Breast epithelium (tissue), 3 donors: ENCODE measurements at regions not wholly inside any gene's neighbourhood (a gene's known extent, or its start where the extent isn't known, plus 50 kb on each side); places are given as distances from the start of the nearest gene placed in this dataset.

Experiments
- POLR2A ChIP-seq: fragments of 450-650 bp; IDR thresholded peaks from one replicate; pipeline ENCODE4 v1.6.1; 2016; ENCODE audit warnings: antibody characterized with exemption, mild to moderate bottlenecking, moderate library complexity
- POLR2AphosphoS5 ChIP-seq, 3 donors: sonication (generic); formaldehyde crosslinking; IDR thresholded peaks; one replicate each; pipeline ENCODE4 v1.6.1; 2017; ENCODE audit warnings: antibody characterized with exemption in 3 of 3

DNA sequence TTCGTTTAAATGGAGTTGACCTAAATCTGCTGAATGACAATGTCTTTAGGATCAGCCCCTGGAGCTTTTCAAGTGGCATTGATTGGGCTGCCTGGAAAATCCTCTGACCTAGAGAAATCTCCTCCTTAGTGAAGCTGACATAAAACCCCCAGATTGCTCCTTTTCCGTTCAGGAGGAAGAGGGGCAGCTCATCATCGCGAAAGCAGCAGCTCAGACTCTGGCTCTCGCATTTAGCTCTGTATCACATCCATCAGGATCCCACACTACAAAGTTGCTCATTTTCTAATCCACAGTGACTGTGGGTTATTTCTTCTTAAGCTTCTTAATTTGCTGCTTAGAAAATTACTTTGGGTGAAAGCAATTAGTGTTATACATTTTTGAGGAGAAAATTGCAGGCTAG is 373.7 kb downstream of the ENC1 start:
- no peak for TF ChIP-seq POLR2AphosphoS5 (IDR thresholded peaks at IDR 0.05)
- TF ChIP-seq POLR2A = no peak
